NCI-H82 (cell line): ENCODE measurements at regions not wholly inside any gene's neighbourhood (a gene's known extent, or its start where the extent isn't known, plus 50 kb on each side); places are given as distances from the start of the nearest gene placed in this dataset.
"Not testable (repeated sequence)": the region's sequence is repeated elsewhere in the genome, so short reads cannot be mapped to it uniquely, and the experiment has no call there.

Source experiments
- DNase-seq: peaks from one replicate; lab custom pipeline; 2025; lab: John Stamatoyannopoulos, UW

DNA sequence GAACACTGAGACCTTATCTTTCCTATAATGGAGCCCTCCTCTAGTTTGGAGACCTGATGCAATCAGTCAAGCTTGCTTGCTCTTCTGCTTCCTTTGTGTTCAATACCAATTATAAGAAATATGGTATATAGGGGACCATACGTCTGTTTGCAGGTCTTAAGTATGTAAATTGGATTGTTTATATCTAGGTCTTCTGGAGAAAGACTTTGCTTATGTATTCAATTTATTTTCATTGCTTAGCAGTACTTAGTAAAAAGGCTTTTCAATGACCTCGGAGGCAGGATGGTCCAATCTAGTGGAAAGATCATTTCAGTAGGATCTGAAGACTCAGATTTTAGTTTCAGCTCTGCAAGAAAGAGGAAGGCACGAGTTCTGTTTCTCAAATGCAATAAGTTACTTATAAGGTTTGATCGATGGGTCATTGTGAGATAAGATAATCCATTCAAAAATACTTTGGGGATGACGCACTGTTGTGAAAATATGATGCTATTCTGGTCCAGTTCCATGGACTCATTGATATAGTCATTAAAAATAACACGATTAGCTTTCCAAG lies 571.6 kb downstream of the SH2D4B start:
- no peak for DNase-seq

DNA sequence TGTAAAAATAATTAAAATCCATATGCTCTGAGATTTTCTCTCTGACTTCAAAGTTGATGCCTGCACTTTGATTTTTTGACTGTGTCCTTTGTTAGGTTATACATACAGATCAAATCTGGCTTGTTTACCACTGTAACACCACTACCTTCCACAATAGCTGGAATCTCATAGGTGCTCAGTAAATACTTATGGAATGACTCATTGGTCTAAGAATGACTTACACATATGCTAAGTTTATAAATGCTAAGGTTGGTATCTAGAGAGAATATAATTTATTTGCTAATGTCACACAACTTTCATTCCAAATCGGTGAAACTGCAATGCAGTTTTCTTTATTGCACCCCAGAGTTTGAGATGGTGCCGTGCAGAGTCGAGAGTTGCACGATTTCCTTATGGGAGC lies 578.5 kb downstream of the SH2D4B start:
- DNase-seq = no peak

DNA sequence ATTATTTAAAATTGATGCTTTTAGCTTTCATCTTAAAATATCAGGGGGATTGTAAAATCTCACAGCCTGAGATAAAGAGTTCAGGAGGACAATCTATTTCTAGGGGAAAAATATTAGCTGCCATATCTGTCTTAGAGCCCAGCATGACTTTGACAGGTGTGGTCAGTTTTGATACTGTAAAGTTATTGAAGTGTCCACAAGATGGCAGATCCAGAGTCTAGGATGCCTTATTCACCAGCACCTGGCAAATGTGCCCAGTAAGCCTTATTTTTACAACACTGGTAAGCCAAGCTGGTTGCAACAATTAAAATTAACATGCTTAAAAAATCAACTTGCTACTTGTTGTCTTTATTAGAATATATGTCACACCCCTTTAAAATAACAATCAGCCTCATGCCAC lies 579.3 kb downstream of the SH2D4B start:
- no peak for DNase-seq

DNA sequence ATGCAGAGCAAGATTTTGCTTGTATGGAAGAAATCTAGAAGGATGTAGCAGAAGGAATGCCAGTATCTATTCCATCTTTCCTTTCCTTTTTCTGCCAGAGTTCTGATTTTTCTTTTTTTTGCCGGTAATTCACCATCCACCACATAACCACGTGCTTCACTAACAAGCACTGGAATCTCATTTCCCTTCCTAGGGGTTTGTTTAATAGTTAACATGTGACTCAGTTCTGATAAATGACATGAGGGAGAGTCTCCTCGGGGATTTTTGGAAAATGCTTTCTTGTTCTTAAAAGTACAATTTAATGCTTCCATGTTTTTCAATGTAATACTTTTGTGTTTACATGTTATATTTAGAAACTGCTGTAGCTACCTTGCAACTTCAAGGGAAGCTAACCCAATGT lies 590.2 kb downstream of the SH2D4B start:
- no peak for DNase-seq

DNA sequence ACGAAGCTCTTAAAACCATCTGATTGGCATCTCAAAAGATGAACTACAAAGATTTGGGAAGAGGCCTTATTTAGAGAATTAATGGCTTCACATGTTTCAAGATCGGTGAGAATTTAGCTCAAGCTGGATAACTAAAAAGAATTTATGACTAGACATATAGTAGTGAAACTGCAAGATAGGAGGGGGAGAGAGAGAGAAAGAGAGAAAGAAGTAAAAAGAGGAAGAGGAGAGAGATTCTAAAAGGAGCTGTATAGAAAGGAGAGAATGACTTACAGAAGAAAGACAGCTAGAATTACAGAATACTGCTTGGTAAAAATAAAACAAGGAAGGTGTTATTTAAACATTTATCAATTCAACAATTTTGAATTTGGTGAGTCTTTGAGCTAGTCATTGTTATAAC lies 592.3 kb downstream of the SH2D4B start:
- no peak for DNase-seq

DNA sequence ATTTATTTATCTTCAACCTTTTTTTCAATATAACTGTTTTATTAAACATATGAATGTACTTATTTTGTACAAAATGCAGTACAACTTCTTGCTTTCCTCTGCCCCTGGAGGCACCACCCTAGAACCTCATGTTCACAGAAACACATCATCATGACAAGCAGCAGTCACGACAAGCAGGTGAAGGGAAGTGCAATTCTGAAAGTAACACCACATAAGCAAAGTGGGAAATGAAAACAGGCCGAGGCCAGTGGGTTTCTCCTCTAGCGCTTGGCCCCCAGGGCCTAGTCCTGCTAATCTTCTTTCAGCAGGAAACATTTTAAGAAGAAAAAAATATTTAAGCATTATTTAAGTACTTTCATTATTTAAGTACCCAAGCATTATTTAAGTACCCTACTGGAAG lies 598.1 kb downstream of the SH2D4B start:
- no peak for DNase-seq

DNA sequence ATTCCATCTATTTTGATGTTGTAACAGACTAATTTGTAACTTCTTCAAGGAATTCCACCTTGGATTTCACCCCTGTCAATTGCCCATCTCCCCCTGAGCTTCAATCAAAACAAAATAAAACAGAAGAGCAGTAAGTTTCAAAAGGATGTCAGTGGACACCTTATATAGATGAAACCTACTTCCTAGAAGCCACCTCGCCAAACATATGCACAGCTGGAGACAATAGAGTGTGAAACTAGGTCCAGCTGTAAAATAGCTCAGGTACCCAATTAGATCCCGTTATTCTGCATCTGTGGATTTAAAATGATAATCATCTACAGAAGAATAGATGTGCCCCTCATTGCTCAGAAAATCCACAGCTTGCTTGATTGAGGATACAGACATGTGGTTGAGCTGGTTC lies 598.6 kb downstream of the SH2D4B start:
- DNase-seq = no peak

DNA sequence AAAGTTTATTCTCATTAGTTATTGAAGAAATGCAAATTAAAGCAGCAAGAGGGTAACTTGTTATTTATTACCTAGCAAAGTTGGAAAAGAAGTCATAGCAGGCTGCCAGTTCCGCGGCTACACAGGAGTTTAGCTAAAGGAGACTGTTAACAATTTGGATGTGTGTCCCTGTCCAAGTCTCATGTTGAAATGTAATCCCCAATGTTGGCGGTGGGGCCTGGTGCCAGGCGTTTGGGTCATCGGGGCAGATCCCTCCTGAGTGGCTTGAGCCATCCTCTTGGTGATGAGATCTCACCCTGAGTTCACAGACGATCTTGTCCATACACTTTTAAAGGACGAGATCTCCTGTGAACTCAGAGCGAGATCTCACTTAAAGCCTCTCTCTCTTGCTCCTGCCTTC lies 608.3 kb downstream of the SH2D4B start:
- DNase-seq = no peak

DNA sequence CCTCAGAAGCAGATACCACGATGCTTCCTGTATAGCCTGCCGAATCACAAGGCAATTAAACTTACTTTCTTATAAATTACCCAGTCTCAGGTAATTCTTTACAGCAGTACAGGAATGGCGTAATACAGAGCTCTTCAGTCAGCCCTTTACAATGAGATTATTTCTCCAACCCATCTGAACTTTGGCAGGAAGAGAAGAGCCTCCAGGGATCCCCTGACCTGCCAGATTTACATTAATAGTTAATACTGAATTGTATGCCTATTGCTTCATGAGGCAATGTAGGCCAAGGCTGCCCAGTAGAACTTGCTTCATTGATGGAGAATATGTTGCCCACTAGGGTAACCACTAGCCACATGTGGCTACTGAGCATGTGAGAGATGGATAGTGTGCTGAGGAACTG lies 608.7 kb downstream of the SH2D4B start:
- DNase-seq = no peak

DNA sequence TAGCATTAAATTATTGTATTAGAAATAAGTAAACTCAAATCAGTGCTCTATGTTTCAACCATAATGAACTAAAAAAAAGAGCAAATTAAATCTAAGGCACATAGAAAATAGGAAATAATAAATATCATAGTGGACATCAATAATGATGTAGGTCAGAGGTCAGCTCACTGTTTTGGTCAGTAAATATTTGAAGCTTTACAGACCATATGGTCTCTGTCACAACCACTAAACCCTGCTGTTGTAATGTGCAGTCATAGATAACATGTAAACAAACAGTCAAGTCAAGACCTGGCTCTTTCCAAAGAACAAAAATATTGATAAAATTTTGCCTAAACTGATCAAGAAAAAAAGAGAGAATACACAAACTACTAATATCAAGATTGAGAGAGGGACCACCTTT lies 615.0 kb downstream of the SH2D4B start:
- no peak for DNase-seq

DNA sequence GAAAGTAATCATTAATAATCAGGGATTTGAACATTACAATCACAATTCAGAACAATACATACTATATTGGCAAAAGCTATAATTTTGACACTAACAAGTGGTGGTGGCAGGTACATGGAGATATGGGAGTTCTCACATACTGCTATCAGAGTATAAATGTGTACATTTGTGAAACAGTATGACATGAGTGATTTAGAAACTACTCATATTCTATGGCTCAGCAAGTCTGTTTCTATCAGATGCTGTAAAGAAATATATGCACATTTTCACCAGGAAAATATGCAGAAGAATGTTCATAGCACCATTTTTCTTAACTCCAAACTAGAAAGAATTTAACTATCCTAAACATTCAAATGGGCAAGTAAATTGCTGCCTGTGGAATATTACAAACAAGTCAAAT lies 620.0 kb downstream of the SH2D4B start:
- DNase-seq = no peak

DNA sequence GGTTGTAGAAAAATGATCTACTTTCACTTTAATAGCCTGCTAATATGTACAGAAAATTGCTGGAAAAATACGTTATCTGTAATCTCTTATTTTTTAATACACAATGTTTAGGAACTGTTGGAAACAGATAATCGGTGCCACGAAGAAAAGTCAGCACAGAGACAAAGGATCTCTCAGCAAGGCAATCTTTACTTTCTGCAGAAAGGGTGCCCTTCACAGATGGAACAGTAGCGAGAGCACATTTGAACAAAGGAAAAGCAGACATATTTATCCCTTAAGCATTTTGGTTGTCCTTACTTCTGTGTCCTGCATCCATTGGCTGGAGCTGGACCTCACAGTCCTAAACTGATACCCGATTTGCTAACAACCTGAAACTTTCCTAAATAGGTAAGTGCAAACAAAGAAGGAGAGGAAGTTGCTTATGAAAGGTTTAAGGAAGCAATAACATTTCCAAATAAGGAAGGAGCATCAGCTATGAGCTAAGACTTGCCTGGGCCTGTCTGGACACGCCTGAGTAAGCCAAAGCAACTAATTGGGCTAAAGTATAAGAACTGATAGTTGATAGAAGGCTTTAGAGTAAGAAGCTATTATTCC lies 640.0 kb downstream of the SH2D4B start:
- DNase-seq = no peak

DNA sequence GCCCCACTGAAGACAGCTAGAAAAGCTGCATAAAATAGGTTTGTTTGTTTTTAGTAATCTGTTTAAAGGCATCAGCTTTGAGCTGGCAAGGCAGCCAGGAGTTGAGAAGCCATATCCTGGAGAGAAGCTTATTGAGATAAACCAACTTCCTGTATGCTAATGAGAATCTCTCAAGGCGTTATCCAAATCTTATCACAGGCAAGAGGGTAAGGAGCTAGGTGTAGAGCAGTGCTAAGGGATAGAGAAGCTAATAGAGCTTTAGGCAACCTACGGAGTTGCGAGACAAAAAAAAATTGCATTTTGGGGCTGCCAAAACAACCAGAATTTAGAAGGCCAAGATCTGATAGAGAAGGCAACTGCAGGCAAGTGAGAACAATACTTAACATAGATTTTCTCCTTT lies 641.6 kb downstream of the SH2D4B start:
- DNase-seq = peak; percentile 28

DNA sequence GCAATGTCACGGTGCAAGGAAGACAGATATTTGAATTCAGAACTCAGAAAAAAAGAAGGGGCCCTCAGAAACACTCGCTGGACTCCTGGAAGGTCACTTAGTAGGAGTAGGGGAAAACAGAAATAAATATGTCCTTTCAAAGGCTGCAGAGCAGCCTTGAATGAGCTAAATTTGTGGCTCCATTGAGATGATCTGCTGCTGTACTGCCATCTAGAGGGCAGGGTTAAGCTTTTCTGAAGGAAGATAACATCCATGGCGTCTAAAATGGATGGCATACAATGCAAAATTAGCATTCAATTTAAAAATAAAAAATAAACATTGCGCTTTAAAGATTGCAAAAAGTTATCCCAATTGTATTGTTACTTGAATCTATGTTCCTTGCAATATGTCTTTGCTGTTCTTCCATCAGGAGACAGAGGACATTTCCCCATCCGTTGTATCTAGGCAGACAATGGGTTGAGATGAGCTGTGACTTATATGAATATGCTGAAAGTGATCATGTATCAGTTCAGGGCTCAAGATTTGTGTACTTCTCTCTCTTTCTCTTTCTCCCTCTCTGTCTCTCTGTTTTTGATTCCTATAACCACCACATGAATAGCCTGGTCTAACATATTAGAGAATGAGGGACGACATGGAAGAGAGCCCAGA lies 642.2 kb downstream of the SH2D4B start:
- peak; percentile 41 for DNase-seq

DNA sequence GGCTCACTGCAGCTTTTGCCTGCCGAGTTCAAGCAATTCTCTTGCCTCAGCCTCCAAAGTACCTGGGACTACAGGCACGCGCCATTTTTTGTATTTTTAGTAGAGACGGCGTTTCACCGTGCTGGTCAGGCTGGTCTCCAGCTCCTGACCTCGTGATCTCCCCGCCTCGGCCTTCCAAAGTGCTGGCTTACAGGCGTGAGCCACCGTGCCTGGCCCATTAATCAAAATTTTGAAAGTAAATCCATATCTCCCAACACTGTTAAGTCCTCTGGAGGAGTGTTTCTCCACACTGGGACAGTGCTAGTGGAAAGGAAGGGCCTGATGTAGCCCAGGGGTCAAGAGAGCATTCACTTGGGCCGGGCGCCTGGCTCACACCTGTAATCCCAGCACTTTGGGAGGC lies 644.6 kb downstream of the SH2D4B start:
- no peak for DNase-seq

DNA sequence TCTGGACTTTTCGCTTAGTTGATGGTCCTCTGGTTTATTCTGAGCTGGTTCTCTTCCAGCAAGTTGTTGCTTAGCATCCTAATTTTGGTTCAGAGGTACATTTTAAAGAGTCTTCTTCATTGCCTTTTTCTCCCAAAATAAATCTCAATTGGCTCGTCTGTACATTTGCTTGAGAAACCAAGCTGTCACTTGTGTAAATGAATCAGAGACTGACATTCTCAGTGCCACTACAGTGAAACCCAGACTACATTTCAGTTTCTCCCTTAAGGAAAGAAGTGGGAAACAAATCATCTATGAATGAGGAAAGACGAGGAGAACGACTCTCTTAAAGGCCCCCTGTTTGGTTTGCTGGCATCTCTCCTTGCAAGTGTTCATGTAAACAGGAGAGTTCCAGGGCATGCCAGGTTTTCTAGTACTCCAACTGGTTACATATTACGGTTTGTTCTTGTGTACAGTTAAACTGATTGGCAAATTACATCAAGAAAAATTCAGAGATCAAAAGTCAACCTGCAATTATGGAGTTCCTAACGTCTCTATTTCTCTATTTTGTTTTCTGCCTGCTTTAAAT lies 654.6 kb downstream of the SH2D4B start:
- DNase-seq = no peak

DNA sequence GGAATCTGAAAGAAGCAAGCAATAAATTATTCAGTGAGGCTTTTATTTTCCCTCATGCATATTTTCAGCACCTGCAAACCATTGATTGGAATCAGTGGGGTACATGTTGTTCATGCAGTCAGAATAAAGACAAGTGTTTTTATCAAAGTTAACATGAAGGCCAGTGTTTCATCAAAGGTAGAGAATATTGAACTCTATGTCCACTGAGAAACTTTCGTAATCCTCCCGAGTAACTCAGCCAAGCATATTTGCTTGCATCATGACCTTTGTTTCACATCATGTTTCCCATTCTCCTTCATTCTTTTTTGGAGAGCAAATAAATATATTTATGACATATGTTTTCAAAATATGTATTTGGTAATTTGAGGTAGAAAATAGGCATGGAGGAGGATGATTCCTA lies 663.1 kb downstream of the SH2D4B start:
- no peak for DNase-seq

DNA sequence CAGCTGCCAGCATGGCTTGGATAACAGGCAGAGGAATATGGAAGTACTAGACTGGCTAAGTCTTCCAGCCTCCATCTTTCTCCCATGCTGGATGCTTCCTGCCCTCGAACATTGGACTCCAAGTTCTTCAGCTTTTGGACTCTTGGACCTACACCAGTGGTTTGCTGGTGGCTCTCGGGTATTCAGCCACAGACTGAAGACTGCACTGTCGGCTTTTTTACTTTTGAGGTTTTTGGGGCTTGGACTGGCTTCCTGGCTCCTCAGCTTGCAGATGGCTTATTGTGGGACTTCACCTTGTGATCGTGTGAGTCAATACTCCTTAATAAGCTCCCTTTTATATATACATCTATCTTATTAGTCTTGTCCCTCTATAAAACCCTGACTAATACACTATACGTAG lies 667.6 kb upstream of the NRG3 start:
- not testable (repeated sequence) for DNase-seq

DNA sequence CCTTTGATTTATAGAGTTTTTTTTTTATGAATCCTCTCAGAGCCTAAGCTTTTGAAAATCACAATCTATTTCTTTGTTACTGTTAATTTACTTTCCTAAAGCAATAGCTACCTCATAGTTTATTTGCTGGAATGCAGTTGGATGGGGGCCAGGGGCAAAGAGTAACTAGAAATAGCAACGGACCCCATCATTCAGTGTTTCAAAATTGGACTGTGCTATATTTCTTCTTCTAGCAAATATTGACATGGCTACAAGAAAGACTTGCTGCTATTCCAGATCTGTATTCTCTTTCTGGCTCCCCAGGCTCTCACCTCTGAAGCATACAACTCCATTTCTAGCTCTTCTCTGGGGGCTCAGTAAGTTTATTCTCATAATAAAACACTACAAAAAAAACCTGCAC lies 661.6 kb upstream of the NRG3 start:
- no peak for DNase-seq

DNA sequence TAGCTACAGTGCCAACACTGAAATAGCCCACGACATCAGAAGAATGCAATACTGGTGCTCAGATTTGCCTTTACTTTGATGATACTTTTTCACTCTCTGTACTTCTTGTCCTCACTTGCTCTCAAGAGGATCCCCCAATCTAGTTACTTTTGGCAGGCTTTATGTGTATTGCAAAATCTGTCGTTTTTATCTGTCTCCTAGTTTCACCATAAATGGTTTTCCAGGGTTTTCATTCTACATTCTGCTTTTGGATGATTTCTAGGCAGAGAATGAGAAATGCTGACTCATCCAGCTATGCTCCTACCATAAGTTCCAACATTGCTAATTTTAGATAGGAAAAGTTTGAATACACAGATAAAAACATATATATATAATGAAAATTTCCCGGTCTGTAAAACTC lies 659.5 kb upstream of the NRG3 start:
- no peak for DNase-seq

DNA sequence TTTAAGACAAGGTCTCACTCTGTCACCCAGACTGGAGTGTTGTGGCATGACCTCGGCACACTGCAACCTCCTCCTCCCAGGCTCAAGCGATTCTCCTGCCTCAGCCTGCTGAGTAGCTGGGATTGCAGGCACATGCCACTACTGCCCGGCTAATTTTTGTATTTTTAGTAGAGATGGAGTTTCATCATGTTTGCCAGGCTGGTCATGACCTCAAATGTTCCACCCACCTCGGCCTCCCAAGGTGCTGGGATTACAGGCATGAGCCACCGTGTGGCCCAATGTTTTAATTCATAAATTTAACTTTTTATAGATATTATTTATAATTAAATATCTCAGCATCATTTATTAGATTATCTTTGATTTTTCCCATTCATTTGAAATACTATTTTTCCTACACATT lies 658.0 kb upstream of the NRG3 start:
- no peak for DNase-seq

DNA sequence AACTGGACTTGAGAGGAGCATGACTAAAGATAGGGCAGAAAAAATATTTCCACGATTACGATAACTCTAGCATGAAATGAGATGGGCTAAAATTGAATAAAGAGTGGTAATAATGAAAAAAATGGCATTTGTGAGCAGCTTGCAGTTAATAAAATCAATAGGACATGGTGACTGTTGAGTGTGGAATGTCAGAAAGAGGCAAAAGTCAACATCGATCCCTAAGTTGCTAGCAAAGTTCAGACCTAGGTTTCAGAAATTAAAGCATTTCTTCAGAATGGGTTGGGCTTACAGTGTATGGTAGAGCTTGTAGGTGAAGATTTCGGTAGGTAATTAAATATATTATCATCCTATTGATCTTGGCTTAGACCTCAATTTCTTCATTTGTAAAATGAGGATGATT lies 656.7 kb upstream of the NRG3 start:
- no peak for DNase-seq

DNA sequence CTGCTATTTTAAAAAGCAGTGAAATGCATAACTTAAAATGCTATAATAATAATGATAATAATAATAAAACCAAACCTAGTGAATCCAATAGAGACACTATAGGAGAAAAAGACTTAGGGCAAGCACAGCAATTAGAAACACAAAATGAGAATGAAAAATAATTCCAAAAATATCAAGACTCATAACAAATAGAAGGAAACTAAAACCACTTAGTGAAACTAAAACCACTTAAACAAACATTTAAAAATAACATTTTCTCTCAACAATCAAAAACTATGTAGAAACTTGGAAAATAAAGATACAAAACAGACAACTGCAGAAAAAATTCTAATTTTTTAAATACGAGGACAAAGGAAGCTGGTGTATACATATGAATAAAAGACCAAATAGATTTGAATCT lies 655.2 kb upstream of the NRG3 start:
- no peak for DNase-seq

DNA sequence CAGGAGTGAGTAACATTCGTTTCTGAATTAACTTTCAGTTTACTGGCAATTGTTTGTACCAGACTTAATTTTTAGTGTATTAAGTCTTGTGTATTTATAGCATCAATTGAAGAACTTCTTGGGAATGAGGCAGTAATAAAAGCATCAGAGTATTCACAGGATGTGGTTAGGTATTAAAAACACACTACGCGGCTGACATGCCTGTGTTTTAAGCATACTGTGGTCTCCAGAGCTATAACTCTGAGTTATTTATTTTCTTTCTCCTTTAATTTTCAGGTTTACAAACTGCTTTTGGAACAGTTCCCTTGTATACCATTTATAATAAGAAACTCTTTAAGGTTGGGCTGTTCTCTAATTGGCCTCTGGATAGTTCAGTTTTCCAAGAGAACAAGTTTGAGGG lies 626.1 kb upstream of the NRG3 start:
- DNase-seq = no peak
